GM10266 (cell line): ENCODE measurements at regions not wholly inside any gene's neighbourhood (a gene's known extent, or its start where the extent isn't known, plus 50 kb on each side); places are given as distances from the start of the nearest gene placed in this dataset.

Experiments used
- DNase-seq: peaks from one replicate; pipeline ENCODE4 v3.0.0; 2012; ENCODE audit errors: extremely low spot score
- CTCF ChIP-seq: IDR thresholded peaks from 2 replicates; pipeline ENCODE4 v1.5.1; 2012; ENCODE audit warnings: mild to moderate bottlenecking, low read depth; ENCODE audit not compliant: control insufficient read depth, insufficient read depth; ENCODE audit errors: missing control alignments

- DNase-seq, result no peak
- no peak for TF ChIP-seq CTCF
Measured at GRCh38 chr6:105458551-105458950, 55.7 kb upstream of the PREP start.

- TF ChIP-seq CTCF, result no peak
- DNase-seq, result no peak
Measured at GRCh38 chr6:105458084-105458483, 55.2 kb upstream of the PREP start.

DNA sequence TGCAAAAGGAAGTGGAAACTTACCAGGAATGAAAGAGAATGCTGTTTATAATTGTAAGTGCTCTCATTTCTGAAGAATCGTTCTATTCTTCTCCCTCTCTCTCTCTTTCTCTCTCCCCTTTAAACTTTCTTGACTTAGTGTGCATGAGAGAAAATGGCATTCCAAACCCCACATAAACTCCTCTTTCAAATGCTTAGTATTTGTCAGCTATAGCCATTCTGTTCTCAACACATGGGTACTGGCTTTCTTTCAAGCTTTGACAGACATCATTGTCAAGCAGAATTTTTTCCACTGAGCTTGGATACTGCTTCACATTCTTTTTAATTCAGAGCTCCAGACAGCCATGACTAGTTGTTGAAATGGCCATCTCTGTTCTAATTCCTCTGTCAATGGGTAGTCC lies 51.1 kb upstream of the PREP start:
- no peak for TF ChIP-seq CTCF
- no peak for DNase-seq

DNA sequence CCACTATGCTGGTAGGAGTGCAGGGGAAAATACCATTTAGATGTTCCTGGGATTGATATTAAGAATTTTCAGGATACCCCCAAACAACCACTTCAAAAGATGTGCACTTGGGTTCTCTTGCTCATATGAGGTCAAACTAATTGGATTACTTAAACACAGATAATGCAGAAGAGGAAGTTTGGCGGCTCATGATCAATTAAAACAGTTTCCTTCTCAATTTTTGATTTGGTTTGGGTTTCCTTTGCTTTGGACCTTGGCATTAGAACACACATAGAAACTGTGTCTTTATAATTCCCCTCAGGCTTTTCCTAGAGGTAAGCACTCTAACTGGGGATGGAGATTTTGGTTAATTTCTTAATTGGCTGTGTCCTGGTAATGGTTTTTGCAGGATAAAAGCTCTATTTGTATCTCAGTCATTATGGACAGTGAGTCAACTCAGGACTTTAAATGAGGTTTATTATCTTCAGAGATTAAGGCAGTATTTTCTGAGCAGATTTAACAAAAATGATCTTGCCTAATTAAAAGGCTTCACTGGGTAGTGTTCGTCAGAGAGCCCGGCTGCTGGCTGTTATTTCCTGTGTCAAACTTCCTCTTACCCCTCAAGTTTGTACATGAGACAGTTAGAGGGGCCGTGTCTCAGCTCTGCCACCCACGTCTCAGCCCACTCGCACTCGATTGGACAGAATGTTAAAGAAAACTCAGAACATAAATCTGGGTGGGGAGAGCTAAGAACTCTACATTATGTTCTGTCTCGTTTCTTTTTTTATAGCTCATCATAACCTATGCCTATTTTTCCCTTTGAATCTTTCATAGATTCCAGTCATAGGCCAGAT lies 50.3 kb upstream of the PREP start:
- DNase-seq, result peak; percentile 34

More for the DNA sequence above, 50.3 kb upstream of the PREP start:
- TF ChIP-seq CTCF, result no peak
